KG1 (cell line): ENCODE measurements at regions not wholly inside any gene's neighbourhood (a gene's known extent, or its start where the extent isn't known, plus 50 kb on each side); places are given as distances from the start of the nearest gene placed in this dataset.
A peak's percentile ranks its signal among the peaks of the same experiment; 100 is the strongest.

Source experiments
- DNase-seq: peaks from one replicate; lab custom pipeline; 2025; lab: John Stamatoyannopoulos, UW

DNA sequence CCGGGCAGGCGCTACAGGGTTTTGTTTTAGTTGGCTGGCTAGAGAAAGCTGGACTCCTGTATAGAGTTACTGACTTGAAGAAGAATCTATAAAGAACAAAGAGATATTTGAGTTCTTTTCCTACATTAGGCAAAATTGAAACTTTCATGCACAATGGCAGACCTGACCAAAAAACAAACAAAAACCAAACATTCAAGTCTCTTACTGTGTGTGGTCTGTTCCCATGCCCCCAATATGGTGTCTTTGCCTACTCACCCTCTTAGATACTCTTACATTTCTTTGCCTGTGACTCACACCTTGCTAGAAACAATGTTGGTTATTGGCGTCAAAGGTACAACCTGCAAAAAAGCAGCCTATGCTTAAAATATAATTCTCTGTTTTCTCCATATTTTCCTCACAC lies 109.5 kb upstream of the TMC3 start:
- DNase-seq, result no peak

DNA sequence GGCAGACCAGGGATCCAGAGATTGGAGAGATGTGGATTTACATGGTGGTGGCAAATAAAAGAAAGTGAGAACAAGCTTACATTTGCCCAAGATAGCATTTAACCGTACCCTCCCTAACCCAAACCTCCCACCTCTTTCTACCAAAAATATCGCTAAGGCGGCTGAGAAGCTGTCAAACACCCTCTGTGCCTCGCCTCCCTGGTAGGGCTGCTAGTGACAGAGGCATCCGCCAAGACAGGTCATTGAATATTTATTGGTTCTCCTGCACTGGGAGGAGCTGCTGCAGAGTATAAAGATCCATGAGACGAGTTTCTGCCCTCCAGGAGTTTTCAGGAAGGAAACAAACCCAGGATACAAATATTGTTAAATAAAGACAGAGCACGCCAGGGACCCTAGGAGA lies 107.3 kb upstream of the TMC3 start:
- DNase-seq, result no peak

GRCh38 chr15:81480645-81481053 lies 106.6 kb upstream of the TMC3 start:
- DNase-seq, result peak; percentile 62

GRCh38 chr15:81478354-81478753 lies 104.3 kb upstream of the TMC3 start:
- DNase-seq, result no peak

DNA sequence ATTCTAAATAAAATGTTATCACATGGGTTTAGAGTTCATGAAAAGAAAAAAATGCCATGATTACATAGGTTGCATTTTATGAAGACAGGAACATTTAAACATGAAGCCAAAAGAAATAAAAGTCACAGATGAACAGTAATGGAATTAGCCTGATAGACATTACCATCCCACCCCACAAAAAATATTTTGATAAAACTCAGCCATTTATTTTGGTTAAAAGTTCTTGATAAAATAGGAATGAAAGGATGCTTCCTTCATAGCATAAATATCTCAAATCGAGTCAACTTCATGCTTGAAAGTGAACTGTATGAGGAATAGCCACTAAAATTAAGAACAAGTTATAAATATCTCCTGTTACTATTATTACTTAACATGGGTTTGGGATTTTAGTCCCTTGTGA lies 101.9 kb upstream of the TMC3 start:
- DNase-seq, result no peak

GRCh38 chr15:81475471-81475870 lies 101.5 kb upstream of the TMC3 start:
- no peak for DNase-seq

DNA sequence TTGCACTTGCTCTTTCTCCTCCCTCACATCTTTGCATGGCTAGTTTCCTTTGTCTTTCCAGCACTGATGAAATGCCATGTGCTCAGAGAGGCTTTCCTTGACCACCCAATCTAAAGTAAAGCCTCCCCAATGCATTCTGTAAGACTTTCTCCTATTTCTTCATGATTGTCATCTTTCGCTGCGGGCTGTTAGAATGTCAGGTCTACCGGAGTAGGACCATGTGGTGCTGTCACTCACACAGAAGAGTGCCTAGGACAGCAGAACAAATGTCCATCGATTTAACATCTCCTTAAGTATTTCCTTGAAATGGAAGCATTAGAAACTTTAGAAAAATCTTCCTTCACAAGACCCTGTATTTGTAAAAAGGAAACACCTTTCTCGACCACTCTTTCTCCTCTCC lies 99.9 kb upstream of the TMC3 start:
- DNase-seq, result no peak

DNA sequence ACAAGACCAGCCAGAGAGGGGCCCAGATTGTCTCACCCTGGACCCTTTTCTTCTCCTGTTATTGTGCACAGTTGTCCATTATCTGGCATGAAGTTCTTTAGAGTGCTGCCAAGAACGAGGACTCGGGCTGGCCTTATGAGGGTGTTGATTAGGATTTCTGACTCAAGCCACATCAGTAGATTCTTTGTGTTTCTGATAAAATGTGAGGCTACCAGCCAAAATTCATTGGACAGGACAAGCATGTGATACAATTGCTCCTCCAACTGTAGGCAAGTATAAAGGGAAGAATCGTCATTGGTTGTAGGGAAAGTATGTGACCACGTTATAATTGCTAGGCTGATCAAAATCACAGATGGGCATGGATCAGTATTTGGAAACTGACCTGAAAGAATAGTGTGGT lies 99.2 kb upstream of the TMC3 start:
- DNase-seq, result no peak

DNA sequence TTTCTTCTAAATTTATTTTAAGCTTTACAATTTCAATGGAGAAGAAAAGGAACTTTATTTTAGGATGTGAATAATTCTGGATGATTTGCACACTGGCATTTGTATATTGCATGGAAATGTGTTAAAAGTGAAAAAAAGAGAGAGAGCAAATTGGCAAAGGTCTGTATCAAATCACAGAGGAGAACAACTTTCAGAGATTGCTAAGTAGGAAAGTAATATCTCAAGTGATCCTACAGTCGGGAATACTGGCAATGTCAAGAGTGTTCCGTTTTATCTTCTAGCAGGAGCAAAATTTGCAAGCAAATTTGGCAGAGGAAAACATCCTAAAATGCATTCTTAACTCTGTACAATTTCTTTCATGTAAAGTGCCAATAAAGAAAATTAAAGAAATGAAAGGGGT lies 97.1 kb upstream of the TMC3 start:
- no peak for DNase-seq

- DNase-seq, result no peak
These were observed 95.1 kb upstream of the TMC3 start for GRCh38 chr15:81469154-81469553.

GRCh38 chr15:81466741-81467140 lies 92.7 kb upstream of the TMC3 start:
- no peak for DNase-seq

DNA sequence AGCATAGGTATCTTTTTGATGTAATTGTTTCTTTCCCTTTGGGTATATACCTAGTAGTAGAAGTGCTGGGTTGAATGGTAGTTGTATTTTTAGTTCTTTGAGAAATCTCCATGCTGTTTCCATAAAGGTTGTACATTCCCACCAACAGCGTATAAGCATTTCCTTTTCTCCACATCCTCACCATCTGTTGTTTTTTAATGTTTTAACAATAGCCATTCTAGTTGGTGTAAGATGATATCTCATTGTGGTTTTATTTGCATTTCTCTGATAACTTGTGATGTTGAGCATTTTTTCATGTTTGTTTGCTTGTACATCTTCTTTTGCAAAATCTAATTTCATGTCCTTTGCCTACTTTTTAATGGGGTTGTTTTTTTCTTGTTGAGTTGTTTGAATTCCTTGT lies 80.0 kb upstream of the TMC3 start:
- no peak for DNase-seq

GRCh38 chr15:81450721-81451120 lies 76.7 kb upstream of the TMC3 start:
- DNase-seq, result no peak

GRCh38 chr15:81449836-81450474 lies 75.9 kb upstream of the TMC3 start:
- DNase-seq, result no peak

GRCh38 chr15:81443040-81443820 lies 69.2 kb upstream of the TMC3 start:
- no peak for DNase-seq

DNA sequence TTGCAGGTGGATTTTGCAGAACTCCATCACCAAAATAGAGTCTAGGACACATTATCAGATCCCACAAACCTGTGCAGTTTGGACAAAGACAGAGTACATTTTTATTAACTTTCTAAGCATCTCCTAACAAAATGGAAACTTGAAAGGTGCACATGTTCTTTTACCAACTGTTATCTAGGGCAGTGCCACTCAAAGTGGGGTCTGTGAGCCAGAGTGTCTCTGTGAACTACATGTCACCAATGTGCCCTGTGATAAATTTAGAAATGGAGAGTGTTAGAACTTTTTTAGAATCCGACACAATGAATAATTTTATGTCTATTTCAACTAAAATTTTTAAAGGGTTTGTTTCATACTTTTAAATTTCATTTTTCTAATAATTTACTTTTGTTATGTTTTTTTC lies 68.4 kb upstream of the TMC3 start:
- no peak for DNase-seq

GRCh38 chr15:81434851-81435250 lies 60.8 kb upstream of the TMC3 start:
- no peak for DNase-seq

DNA sequence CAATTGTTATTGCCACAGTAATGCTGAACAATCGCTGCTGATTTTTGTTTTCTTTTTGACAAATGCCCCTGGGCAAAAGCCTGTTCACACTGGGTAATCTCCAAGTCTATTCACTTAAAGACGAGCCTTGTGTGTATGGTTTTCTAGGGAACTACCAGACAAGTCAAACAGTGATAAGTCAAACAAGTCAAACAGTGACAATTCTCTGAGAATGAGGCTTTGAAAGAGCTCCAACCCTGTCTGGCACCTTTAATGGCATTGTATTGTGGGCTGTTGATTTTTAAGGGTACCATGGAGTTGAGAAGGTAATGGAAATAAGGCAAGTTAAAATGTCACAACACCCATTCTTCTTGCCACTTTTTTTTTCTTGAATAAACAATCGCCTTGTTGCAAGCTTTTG lies 59.4 kb upstream of the TMC3 start:
- no peak for DNase-seq

- DNase-seq, result no peak
These were observed 58.2 kb upstream of the TMC3 start for GRCh38 chr15:81432179-81432578.

- DNase-seq, result no peak
These were observed 53.2 kb upstream of the TMC3 start for GRCh38 chr15:81427176-81427575.

DNA sequence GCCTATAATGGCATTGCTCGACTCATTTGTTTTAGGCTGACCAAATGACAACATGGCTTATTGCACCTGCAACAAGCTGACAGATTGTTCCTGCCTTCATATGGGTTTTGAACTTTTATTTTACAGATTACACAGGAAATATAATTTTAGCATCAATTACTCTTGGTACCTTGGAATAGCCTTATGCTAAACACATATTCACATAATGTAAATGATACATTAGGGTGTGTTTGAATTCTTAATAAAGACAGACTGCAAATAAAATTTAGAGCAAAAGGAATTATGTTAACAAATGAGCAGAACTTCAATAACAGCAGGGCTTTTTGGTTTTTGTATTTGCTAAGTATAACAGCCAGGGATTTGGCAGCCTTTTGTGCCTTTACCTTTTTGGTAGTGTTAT lies 51.9 kb upstream of the TMC3 start:
- DNase-seq, result no peak
